Breast epithelium (tissue), 3 donors: ENCODE measurements at regions not wholly inside any gene's neighbourhood (a gene's known extent, or its start where the extent isn't known, plus 50 kb on each side); places are given as distances from the start of the nearest gene placed in this dataset.

ENCODE experiments used
- POLR2A ChIP-seq: fragments of 450-650 bp; IDR thresholded peaks from one replicate; pipeline ENCODE4 v1.6.1; 2016; ENCODE audit warnings: antibody characterized with exemption, mild to moderate bottlenecking, moderate library complexity
- TF ChIP-seq, protein P1 (sequence below), 3 donors: fragments of 450-650 bp; IDR thresholded peaks; one replicate each; pipeline ENCODE4 v1.5.1; 2016 to 2017; ENCODE audit warnings: antibody characterized with exemption in 3 of 3, mild to moderate bottlenecking in 3 of 3, moderate library complexity in 3 of 3

DNA sequence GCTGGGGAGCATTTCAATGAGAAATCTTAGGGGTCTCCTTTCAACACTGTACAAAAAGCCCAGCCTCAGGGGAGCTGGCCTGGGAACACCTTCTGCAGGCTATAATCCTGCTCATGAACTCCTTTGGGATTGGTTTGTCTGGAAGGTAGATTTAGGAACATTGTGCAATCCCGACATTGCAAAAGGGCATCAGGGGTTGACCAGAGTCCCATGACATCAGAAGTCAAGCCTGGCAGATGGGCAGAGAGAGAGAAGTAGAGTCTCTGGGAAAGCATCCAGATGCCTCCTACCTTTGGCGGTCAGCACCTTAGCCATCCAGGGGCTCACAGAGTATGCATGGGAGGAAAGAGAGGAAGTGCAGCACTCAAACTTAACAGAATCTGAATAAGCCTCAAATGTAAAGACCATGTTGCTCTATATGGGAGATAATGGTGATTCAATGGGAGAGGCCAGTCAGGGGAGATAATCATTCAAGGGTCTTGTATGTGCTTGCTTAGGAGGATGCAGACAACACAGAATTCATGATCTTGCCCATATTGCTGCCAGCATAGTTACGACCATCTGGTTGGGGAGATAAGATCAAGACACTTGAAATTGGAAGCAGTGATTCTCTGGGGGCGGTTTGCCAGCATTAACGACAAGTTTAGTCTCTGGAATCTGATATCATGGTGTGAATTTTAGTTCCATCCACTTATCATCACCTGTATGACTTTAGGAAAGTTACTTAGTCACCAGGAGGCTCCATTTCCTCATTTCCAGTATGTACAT is 58.3 kb upstream of the UPP2 start:
- TF ChIP-seq POLR2A = no peak
- TF ChIP-seq, protein P1, sequence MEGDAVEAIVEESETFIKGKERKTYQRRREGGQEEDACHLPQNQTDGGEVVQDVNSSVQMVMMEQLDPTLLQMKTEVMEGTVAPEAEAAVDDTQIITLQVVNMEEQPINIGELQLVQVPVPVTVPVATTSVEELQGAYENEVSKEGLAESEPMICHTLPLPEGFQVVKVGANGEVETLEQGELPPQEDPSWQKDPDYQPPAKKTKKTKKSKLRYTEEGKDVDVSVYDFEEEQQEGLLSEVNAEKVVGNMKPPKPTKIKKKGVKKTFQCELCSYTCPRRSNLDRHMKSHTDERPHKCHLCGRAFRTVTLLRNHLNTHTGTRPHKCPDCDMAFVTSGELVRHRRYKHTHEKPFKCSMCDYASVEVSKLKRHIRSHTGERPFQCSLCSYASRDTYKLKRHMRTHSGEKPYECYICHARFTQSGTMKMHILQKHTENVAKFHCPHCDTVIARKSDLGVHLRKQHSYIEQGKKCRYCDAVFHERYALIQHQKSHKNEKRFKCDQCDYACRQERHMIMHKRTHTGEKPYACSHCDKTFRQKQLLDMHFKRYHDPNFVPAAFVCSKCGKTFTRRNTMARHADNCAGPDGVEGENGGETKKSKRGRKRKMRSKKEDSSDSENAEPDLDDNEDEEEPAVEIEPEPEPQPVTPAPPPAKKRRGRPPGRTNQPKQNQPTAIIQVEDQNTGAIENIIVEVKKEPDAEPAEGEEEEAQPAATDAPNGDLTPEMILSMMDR (IDR thresholded peaks at IDR 0.05) = no peak
